NCI-H2196 (cell line): ENCODE measurements at regions not wholly inside any gene's neighbourhood (a gene's known extent, or its start where the extent isn't known, plus 50 kb on each side); places are given as distances from the start of the nearest gene placed in this dataset.

ENCODE experiments used
- DNase-seq: peaks from one replicate; lab custom pipeline; 2025; ENCODE audit not compliant: unreplicated experiment; lab: John Stamatoyannopoulos, UW

DNA sequence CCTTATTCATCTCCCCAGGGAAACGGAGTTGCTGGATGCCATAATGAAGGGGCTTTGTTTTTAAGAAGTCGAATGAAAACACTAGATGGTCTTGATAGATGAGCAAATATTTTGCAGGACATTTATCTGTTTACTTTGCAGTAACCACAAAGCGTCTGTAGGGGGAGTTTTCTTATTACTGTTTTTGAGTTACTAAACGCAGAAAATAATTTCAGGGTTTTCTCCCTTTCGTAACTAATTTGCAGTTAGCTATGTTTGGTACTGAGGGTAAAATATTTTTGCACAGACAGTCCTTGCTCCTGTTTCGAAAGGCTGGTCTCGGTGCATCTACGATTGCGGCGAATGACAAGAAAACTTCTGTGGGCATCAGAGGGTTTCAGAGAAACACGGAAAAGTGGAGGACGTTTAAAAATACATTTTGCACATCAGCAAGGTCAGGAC is 505.6 kb upstream of the MKI67 start:
- DNase-seq, result no peak

- DNase-seq, result no peak
Measured at GRCh38 chr10:128632694-128633093, 506.5 kb upstream of the MKI67 start.

GRCh38 chr10:128633864-128634540 is 507.8 kb upstream of the MKI67 start:
- DNase-seq, result no peak

DNA sequence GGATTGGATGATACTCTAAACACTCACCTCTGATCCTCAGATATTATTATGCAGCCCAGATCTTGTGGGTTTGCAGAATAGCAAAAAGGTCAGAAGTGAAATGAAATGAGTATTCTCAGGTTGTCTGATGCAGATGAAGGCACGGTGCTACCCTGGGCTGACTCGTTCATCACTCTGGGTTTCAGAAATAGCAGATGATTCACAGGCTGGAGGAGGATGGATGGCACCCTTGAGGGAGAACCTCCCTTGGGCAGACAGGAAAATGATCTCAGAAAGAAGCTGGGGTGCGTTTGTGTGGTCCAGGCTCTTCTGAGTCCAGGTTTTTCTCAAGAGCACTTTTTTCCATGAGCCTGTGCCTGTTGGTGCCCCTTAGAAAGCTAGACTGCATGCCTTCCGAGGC is 515.8 kb upstream of the MKI67 start:
- no peak for DNase-seq

DNA sequence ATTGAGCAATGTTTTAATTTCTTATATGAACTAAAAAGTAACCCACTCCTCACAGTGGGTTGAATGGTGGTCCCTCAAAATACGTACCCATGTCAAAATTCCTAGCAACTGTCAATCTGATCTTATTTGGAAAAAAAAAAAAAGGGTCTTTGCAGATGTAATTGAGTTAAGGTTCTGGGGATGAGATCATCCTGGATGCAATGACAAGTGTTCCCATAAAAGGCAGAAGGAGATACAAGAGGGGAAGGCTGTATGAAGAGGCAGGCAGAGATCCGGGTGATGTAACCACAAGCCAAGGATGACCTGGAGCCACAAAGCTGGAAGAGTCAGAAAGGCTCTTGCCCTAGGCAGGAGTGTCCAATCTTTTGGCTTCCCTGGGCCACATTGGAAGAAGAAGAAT is 516.3 kb upstream of the MKI67 start:
- DNase-seq, result no peak

DNA sequence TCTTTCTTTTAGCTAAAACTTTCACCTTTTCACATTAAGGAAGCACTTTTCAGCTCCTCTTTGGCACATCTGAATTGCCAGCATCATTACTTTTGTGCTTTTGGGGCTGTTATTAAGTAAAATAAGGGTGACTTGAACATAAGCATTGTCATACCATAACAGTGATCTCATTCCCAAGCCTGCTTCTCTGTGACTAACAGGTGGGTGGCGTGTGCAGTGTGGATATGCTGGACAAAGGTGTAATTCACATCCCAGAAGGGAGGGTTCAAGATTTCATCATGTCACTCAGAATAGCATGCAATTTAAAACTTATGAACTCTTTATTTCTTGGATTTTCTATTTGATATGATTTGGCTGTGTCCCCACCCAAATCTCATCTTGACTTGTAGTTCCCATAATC is 517.4 kb upstream of the MKI67 start:
- DNase-seq, result no peak

GRCh38 chr10:128645486-128645885 is 519.3 kb upstream of the MKI67 start:
- DNase-seq, result no peak

DNA sequence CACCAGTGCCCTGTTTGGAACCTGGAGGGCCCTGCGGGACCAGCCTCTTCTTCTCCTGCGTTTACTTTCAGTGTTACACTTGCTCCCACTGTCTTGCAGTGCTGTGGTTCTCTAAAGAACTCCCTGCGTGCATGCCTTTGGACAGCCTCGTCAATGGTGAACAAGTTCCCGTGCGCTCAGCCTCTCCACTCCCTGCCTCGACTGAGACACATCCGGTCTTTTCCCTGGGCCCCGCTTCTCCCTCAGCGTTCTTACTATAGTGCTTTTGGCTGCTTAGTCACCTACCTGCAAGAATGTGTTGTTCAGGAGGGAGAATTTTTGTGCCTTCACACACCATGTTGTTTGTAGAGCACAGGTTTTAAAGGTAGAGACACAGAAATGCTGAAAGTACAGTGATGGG is 520.7 kb upstream of the MKI67 start:
- no peak for DNase-seq

DNA sequence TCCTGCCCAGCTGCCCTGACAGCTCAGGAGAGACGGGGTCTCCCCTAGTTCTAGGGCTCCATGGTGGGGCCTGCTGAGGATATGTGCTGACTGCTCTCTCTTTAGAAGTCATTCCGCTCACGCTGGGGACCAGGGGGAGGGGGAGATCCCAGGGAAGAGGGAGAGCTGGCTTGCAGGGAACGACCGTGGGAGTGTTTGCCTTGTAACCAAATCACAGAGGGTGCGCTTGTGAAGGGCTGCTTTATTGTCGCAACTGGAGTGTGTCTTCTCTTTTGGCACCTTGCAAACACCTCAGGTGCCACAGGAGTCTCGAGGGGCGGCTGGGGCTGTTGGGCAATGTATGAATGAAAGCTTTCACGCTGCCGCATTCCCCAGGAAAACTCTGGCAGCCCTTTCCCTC is 531.3 kb upstream of the MKI67 start:
- DNase-seq, result no peak

DNA sequence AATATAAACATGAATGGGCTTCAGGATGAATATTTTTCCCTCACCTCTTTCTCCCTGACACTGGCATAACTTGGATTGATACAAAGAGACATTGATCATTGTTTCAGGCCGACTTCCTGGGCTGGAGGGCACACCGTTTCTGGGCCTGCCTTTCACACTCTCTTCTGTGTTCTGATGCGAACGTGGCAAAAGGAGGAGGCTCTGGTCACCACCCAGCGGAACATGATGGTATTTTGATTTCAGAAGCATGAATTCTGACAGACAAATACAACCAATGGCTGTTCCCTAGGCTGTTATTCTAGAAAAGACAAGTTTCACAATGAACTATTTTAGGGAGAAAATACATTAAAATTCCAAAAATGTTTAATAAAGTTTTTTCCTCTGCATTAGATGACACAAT is 534.5 kb upstream of the MKI67 start:
- DNase-seq, result no peak

GRCh38 chr10:128661404-128662197 is 535.4 kb upstream of the MKI67 start:
- no peak for DNase-seq

DNA sequence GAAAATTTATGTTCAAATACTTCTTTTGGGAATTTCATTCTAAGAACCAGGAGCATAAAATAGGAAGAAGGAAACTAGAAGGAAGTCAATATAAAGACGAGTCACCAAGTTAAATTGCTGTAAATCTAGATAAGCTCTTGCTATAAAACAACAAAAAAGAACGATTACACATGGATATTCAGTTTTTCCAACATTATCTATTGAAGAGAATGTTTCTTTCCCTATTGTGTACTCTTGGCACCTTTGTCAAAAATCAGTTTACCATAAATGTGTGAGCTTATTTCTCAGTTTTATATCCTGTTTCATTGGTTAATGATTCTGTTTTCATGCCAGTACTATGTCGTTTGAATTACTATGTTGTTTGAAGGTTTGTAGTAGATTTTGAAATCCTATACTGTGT is 536.3 kb upstream of the MKI67 start:
- DNase-seq, result no peak

DNA sequence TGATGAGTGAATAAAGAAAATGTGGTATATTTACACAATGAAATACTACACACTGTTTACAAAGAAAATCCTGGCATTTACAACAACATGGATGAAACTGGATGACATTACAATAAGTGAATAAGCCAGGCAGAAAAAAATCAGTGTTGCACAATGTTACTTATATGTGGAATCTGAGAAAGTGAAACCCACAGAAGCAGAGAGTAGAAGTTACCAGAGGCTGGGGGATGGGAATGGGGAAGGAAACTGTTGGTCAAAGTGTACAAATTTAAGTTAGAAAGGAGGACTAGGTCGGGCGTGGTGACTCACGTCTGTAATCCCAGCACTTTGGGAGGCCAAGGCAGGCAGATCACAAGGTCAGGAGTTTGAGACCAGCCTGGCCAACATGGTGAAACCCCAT is 538.5 kb upstream of the MKI67 start:
- no peak for DNase-seq

DNA sequence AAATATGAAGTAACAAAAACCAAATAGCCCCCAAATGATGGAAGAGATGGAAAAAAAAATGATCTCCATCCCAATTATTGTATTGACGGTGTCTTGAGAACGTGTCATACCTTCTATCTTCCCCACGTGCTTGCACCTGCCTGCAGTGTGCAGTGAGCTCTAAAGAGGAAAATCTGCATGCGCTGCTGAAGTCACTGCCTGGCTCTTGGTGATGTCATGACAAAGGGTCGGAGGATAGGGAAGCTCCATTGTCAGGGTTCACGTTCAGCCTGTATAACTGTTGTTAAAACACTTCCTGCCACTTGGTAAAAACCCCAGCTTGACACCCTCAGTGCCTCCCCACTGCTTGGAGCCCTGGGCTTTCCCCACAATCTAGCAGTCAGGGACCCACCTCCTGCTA is 549.2 kb upstream of the MKI67 start:
- no peak for DNase-seq

- DNase-seq, result no peak
Measured at GRCh38 chr10:128680116-128680515, 553.9 kb upstream of the MKI67 start.

GRCh38 chr10:128684215-128684614 is 558.0 kb upstream of the MKI67 start:
- DNase-seq, result no peak

DNA sequence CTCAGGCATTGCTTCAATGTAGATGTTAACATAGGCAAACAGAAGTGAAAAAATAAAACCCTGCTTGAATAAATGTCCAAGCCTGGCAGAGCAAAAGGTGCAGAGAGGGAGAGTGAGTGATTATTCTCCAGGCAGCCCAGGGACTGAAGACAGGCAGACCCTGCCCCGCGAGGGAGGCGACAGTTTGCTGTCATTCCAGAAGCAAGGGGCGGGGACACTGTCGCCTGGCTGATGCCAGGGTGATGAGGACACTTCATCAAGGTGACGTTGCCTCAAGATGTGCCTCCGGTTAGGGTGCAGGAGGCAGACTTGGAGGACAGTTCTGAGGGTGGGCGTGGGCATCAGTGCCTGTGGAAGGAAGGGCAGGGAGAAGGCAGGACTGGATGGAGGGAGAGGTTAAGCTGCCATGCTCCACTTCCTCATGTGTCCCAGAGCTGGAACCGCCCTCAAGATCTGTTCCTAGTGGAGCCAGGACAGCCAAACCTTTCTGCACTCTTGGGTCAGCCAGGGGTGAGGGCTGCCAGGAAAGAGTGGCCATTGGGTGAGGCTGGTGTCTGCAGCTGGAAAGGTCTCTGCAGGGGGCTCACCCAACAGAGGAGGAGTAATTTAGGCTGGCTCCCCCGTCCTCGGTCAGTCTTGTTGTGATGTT is 560.5 kb upstream of the MKI67 start:
- no peak for DNase-seq

DNA sequence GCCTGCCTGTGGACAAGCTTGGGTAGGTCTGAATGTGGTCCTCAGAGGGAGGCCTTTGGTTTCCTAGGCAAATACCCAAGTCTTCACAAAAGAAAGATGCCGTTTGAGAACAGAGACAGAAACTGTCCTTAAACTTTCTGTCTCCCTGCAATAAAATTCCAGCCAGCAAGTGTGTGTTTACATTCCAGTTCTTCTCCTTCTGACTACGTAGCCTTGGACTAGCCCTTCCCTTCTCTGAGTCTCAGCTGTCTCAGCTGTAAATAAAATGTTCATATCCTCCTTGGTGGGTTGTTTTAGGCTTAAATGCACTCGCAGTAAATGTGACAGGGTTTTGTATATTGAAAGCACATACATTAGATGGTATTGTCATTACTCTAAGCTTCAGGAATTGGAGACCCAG is 561.2 kb upstream of the MKI67 start:
- DNase-seq, result no peak

GRCh38 chr10:128687927-128688549 is 561.8 kb upstream of the MKI67 start:
- DNase-seq, result no peak

DNA sequence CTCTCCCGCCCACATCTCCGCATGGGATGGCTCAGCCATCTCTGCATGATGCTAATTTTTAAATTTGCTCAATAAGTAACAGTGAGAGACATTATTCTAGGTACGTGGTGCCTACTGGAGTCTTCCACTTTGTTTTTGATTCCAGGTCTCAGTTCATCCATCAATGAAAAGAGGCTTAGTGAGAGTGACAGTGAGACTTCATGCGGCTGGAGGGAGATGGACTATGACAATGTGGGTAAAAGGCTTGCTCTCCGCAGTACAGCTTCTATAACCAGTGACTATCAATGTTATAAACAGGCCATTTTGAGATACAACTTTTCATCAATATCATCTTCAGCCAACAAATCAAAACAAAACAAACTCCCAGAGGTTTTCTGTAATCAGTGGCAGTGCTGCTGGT is 563.4 kb upstream of the MKI67 start:
- DNase-seq, result no peak

DNA sequence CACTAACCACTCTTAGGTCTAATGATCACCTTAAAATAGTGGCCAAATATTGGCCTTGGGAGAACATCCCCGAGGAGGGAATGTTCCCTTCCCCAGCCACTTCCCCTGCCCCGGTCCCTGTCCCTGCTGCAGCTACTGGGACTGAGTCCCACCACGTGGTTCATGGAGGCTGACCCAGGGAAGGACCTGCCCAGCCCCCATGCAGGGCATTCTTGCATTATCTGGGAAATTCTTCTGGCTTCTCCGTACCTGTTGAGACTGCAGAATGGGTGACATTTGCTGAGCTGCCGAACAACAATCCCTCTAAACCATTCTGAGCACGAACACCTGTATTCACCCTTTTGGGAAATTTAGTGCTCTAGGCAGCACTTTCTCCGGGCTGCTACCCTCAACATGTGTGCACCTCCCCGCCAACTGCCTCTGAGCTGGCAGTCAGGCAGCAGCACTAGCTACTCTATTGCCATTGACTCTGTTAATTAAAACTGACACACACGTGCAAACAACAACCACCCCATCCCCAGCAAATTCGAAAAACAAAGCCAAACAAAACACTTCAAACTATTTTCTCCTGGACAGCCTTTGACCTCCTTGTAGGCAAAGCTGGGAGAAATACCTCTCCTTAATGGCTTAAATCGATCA is 567.4 kb upstream of the MKI67 start:
- DNase-seq, result no peak
